ENCODE measurements at regions not wholly inside any gene's neighbourhood (a gene's known extent, or its start where the extent isn't known, plus 50 kb on each side); places are given as distances from the start of the nearest gene placed in this dataset.
"Not testable (repeated sequence)": the region's sequence is repeated elsewhere in the genome, so short reads cannot be mapped to it uniquely, and the experiment has no call there.

GRCh38 chr7:120163449-120163848 lies 109.5 kb upstream of the KCND2 start:
- DNase-seq, result no peak

DNA sequence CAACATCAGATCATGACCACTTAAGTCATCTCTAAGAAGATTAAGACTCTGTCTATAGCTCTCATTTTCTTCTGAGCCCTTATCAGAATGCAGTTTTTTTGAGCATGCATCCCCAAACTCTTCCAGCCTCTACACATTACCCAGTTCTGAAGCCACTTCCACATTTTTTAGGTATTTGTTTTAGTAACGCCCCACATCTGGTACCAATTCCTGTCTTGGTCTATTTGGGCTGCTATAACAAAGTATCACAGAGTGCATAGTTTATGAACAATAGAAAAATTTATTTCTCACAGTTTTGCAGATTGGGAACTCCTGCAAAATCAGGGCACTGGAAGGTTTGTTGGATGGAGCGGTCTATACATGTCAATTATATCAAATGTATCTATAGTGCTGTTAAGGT lies 107.7 kb upstream of the KCND2 start:
- no peak for DNase-seq

DNA sequence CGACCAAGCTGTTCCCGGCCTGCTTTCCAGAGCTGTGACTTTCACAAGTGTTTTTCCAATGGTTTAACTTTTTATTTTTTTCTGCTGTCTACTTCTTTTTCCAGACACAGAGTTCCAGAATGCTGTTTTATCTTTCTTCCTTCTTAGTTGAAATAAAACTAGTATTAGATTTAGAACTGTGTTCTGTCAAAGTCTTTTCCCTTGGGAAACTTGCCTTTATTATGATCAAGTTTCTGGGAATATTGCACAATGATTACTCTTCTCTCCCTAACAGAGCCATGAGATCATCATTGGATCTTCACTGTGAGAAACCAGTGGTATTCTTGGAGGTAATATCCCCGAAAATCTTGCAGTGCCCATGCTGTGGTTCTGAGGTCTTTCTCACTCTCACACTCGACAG lies 104.9 kb upstream of the KCND2 start:
- no peak for DNase-seq

- DNase-seq, result no peak
Observed at GRCh38 chr7:120169996-120170783, 102.8 kb upstream of the KCND2 start.

DNA sequence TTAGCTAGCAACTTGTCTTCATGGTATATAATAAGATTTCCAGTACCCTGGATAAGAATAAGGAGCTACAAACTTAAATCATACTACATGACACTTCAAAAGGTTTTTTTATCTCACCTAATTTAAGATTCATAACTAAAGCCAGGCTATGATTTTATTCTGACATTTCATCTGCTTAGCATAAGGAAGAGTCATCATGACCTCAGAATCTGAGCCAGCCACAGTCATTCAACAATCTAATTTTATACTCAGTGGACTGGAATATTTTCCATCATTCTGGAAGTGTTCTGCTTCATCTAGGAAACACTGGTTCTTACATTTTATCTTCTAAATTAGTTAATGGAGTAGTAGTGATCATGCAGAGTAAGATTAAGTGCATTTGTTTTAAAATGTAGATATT lies 102.1 kb upstream of the KCND2 start:
- no peak for DNase-seq

- no peak for DNase-seq
Observed at GRCh38 chr7:120171406-120171805, 101.6 kb upstream of the KCND2 start.

GRCh38 chr7:120180221-120180620 lies 92.8 kb upstream of the KCND2 start:
- no peak for DNase-seq

GRCh38 chr7:120181499-120181898 lies 91.5 kb upstream of the KCND2 start:
- no peak for DNase-seq

GRCh38 chr7:120184866-120185265 lies 88.1 kb upstream of the KCND2 start:
- DNase-seq, result no peak

DNA sequence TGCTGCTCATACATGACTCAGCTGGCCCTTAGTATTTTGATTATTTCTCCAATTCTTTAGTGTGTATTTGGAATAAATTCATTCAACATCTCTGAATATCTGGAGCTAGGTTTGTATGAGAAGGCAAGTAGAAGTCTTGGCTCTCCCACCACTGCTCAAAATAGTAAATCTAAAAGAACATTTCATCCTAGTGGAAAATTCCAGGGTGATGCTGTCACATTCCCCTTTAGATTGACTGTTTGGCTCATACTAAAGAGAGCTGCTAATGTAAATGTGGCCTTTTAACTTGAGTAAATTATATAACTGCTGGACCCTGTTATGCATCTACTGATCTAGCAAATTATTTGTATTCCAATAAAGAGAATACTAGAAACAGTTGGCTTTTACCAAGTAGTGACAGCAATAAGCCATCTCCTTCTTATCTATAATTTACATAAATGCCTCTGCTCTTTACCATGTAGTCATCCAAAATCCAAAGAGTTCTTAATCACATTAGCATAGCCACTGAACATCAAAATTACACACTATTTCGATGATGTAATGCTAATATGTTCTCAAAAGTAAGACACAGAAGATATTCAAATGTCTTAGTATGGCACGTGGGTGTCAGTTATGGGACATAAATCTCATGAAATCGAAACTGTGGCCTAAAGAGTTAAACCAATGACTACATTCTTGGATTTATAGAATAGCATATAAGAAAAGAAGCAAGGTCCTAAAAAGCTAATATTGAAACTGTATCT lies 86.9 kb upstream of the KCND2 start:
- DNase-seq, result no peak

GRCh38 chr7:120186688-120187087 lies 86.3 kb upstream of the KCND2 start:
- no peak for DNase-seq

DNA sequence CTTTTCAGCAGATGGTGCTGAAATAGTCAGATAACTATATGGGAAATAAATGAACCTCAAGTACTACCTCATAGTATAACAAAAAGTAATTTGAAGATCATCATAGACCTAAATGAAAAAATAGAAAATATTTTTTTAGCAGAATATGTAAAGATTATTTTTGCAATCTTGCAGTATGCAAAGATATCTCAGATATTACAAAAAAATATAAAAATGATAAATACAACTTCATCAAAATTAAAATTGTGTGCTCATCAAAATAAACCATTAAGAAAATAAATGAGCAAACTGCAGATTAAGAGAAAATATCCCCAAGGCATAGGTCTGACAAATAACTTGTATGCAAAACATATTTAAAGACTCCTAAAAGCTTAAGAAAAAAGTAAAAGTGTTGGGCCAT lies 83.4 kb upstream of the KCND2 start:
- DNase-seq, result no peak

GRCh38 chr7:120190109-120190508 lies 82.9 kb upstream of the KCND2 start:
- DNase-seq, result no peak

DNA sequence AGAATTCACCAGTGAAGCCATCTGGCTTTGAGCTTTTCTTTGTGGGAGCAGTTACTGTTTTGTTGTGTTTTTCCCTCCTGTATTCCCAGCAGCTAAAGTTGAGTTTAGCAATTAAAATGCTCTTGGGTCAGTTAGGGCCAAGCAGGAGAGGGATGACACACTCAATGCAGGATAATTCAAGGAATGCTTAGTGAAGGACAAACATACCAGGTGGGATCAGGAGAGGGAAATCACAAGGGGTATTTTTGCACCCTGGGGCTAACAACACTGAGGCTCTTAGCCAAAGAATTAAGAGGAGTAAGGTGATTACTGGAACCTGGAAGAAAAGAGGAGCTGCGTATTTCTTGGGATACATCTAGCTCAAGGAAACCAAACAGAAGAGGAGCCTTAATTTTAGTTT lies 82.4 kb upstream of the KCND2 start:
- no peak for DNase-seq

- DNase-seq, result not testable (repeated sequence)
Observed at GRCh38 chr7:120191423-120191822, 81.6 kb upstream of the KCND2 start.

DNA sequence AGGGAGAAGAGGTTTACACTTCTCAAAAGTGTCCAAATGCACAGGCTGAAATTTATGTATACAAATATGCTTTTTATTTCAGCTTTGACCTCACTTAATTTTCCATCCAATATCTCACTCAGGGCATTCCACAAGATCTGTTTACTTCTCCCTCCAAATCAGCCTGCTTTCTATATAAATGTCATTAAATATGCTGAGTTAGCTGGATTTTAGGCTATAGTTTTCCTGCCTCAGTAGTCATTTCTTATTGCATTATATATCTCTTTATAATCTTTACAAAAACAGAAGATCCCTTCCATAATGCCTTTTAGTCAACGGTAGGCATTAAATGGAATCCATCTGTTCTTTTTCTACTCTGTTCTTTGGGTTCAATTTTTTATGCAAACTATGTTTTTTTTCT lies 71.7 kb upstream of the KCND2 start:
- no peak for DNase-seq

DNA sequence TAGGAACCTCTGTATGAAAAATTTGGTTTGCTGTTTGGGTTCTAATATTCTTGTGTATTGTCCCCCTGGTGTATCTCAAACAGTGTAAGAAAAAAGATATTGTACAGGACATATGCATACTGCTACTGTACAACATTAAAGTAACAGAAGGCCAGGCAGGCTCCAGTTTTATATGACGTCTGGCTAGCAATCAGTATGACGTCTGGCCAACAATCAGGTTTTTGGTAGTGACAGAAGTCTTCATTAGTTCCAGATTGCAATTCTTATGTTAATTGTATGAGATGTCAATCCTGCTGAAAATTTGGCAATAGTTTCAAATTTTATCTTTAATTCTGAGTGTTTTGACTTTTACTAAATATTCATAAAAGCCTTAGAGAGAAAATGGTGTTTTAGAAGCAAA lies 67.9 kb upstream of the KCND2 start:
- no peak for DNase-seq

DNA sequence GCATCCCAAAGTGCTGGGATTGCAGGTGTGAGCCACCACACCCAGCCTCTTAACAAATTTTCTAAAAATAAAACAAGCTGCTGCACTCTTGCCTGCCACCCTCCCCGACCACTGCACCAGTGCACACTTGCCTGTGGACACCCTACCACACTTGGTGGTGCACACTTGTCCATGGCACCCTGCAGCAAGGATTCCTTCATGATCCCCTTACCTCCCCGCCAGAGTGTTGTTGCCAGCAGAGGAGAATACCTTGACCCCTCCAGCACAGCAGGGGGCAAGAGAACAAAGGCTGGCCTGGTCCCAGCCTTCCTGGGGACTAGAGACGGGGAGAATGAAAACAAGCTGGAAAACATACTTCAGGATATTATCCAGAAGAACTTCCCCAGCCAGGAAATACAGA lies 65.9 kb upstream of the KCND2 start:
- no peak for DNase-seq

- no peak for DNase-seq
Observed at GRCh38 chr7:120215654-120216053, 57.3 kb upstream of the KCND2 start.

- no peak for DNase-seq
Observed at GRCh38 chr7:120216947-120217346, 56.0 kb upstream of the KCND2 start.

- DNase-seq, result no peak
Observed at GRCh38 chr7:120218712-120219111, 54.3 kb upstream of the KCND2 start.

GRCh38 chr7:120221666-120222065 lies 51.3 kb upstream of the KCND2 start:
- DNase-seq, result no peak
